Sigmoid colon (tissue), 6 donors: ENCODE measurements at regions not wholly inside any gene's neighbourhood (a gene's known extent, or its start where the extent isn't known, plus 50 kb on each side); places are given as distances from the start of the nearest gene placed in this dataset.

Experiments used
- DNase-seq: peaks from one replicate; pipeline ENCODE4 v3.0.0-alpha.2; 2019
- H3K27ac ChIP-seq, 4 donors: fragments of 200-600 bp; sonication (generic); one replicate each; pipeline ENCODE4 v1.5.1; 2016 to 2019; ENCODE audit warnings: mild to moderate bottlenecking in 1 of 4
- H3K27me3 ChIP-seq, 3 donors: fragments of 200-600 bp; sonication (generic); one replicate each; pipeline ENCODE4 v1.5.1; 2019; ENCODE audit warnings: mild to moderate bottlenecking in 1 of 3
- H3K36me3 ChIP-seq, 4 donors: fragments of 200-600 bp; sonication (generic); one replicate each; pipeline ENCODE4 v1.5.1; 2016 to 2019
- H3K4me1 ChIP-seq, 4 donors: fragments of 200-600 bp; sonication (generic); one replicate each; pipeline ENCODE4 v1.5.1; 2017 to 2019
- H3K4me3 ChIP-seq, 4 donors: fragments of 200-600 bp; sonication (generic); one replicate each; pipeline ENCODE4 v1.5.1; 2017 to 2019; ENCODE audit warnings: mild to moderate bottlenecking in 2 of 4, moderate library complexity in 1 of 4
- H3K9me3 ChIP-seq, 4 donors: fragments of 200-600 bp in 3 of 4; sonication (generic) in 3 of 4; one replicate each; pipeline versions ENCODE4 v1.5.1 to v1.6.1; 2013 to 2019
- CTCF ChIP-seq, 4 experiments: fragments of 450-650 bp in 3 of 4; fragments of 200-600 bp in 1 of 4; IDR thresholded peaks; one replicate each; pipeline ENCODE4 v1.5.1; 2016 to 2019; ENCODE audit warnings: antibody characterized with exemption in 4 of 4, mild to moderate bottlenecking in 3 of 4, moderate library complexity in 2 of 4
- EP300 ChIP-seq, 4 donors: sonication (generic); formaldehyde crosslinking; IDR thresholded peaks; one replicate each; pipeline ENCODE4 v1.6.1; 2017; ENCODE audit warnings: antibody characterized with exemption in 4 of 4
- POLR2A ChIP-seq, 2 donors: fragments of 450-650 bp; IDR thresholded peaks; one replicate each; pipeline ENCODE4 v1.6.1; 2016; ENCODE audit warnings: antibody characterized with exemption in 2 of 2, mild to moderate bottlenecking in 2 of 2, moderate library complexity in 2 of 2
- POLR2AphosphoS5 ChIP-seq, 4 donors: sonication (generic); formaldehyde crosslinking; IDR thresholded peaks; one replicate each; pipeline ENCODE4 v1.6.1; 2017; ENCODE audit warnings: antibody characterized with exemption in 4 of 4
- WGBS, 2 donors: extraction: QIAGEN DNeasy Blood & Tissue Kit; methylation state at CpG; one replicate each; pipeline ENCODE4 v1.1.7; 2013; 5-methylcytosine and 5-hydroxymethylcytosine counted together
- intact Hi-C: fragments of 100-400 bp; cut with DNase I; formaldehyde crosslinking; loops from one replicate; pipeline ENCODE4 v1.15.1; 2023
- donor health status: healthy with polysubstance abuse.
- donor health status: healthy.

- Histone ChIP-seq H3K27me3 (no peaks in the 10 kb centered on the region), H3K36me3 (no peaks in the 10 kb centered on the region), H3K9me3 (no peaks in the 10 kb centered on the region), H3K4me3 (no peak overlapping the region), H3K4me1 (peaks cover 0 to 26% (median 20%) of the 10 kb centered on the region in 4 donors), H3K27ac (no peak overlapping the region)
- 81 to 90% methylated on average over 12 of the region's 12 CpGs for WGBS, 2 donors
- intact Hi-C loops: no loop called here
- no peak for DNase-seq
- TF ChIP-seq CTCF (IDR thresholded peaks at IDR 0.05) (no peak), EP300 (IDR thresholded peaks at IDR 0.05) (no peak), POLR2A (IDR thresholded peaks at IDR 0.05) (no peak), POLR2AphosphoS5 (IDR thresholded peaks at IDR 0.05) (no peak)
Observed at GRCh38 chr16:85332175-85332574, 219.9 kb upstream of the CIBAR2 start.

- WGBS, 2 donors: 94 to 96% methylated on average over 9 of the region's 9 CpGs
- Histone ChIP-seq H3K27me3 (no peaks in the 10 kb centered on the region), H3K36me3 (no peaks in the 10 kb centered on the region), H3K4me3 (no peak overlapping the region), H3K27ac (no peak overlapping the region), H3K9me3 (no peaks in the 10 kb centered on the region), H3K4me1 (peaks cover 0 to 21% (median 15%) of the 10 kb centered on the region in 4 donors)
- DNase-seq: no peak
- intact Hi-C loops: no loop called here
- TF ChIP-seq EP300 (IDR thresholded peaks at IDR 0.05): no peak
- no peak for TF ChIP-seq CTCF (IDR thresholded peaks at IDR 0.05)
- TF ChIP-seq POLR2A (IDR thresholded peaks at IDR 0.05): no peak
- TF ChIP-seq POLR2AphosphoS5 (IDR thresholded peaks at IDR 0.05): no peak
Observed at GRCh38 chr16:85333337-85333736, 221.1 kb upstream of the CIBAR2 start.

- DNase-seq: no peak
- Histone ChIP-seq H3K4me3 (no peak overlapping the region), H3K27ac (no peak overlapping the region), H3K4me1 (peaks cover 0 to 14% (median 8%) of the 10 kb centered on the region in 4 donors), H3K27me3 (no peaks in the 10 kb centered on the region), H3K36me3 (no peaks in the 10 kb centered on the region), H3K9me3 (no peaks in the 10 kb centered on the region)
- no peak for TF ChIP-seq POLR2AphosphoS5 (IDR thresholded peaks at IDR 0.05)
- no peak for TF ChIP-seq POLR2A (IDR thresholded peaks at IDR 0.05)
- no peak for TF ChIP-seq EP300 (IDR thresholded peaks at IDR 0.05)
- WGBS, 2 donors: 62 to 82% methylated on average over 29 of the region's 29 CpGs
- intact Hi-C loops: no loop called here
Observed at GRCh38 chr16:85333744-85334640, 221.7 kb upstream of the CIBAR2 start.

GRCh38 chr16:85334718-85335583 lies 222.7 kb upstream of the CIBAR2 start:
- H3K4me1 ChIP-seq: peaks cover 0 to 9% (median 7%) of the 10 kb centered on the region in 4 donors
- H3K4me3 ChIP-seq: no peak overlapping the region
- H3K27ac ChIP-seq: no peak overlapping the region
- intact Hi-C loops: no loop called here
- H3K9me3 ChIP-seq: no peaks in the 10 kb centered on the region
- no peaks in the 10 kb centered on the region for H3K27me3 ChIP-seq
- TF ChIP-seq POLR2A (IDR thresholded peaks at IDR 0.05) (no peak), EP300 (IDR thresholded peaks at IDR 0.05) (no peak), POLR2AphosphoS5 (IDR thresholded peaks at IDR 0.05) (no peak)
- DNase-seq: no peak
- H3K36me3 ChIP-seq: no peaks in the 10 kb centered on the region
- WGBS, 2 donors: 13 to 30% methylated on average over 35 of the region's 35 CpGs

- no peak for DNase-seq
- no peaks in the 10 kb centered on the region for H3K27me3 ChIP-seq
- H3K4me1 ChIP-seq: peaks cover 0 to under 1% (median under 1%) of the 10 kb centered on the region in 4 donors
- H3K4me3 ChIP-seq: no peak overlapping the region
- TF ChIP-seq CTCF (IDR thresholded peaks at IDR 0.05) (no peak), POLR2A (IDR thresholded peaks at IDR 0.05) (no peak), EP300 (IDR thresholded peaks at IDR 0.05) (no peak), POLR2AphosphoS5 (IDR thresholded peaks at IDR 0.05) (no peak)
- intact Hi-C loops: no loop called here
- H3K9me3 ChIP-seq: no peaks in the 10 kb centered on the region
- no peak overlapping the region for H3K27ac ChIP-seq
- H3K36me3 ChIP-seq: no peaks in the 10 kb centered on the region
- WGBS, 2 donors: 21 to 63% methylated on average over 24 of the region's 24 CpGs
Observed at GRCh38 chr16:85335584-85336491, 223.6 kb upstream of the CIBAR2 start.
